NB4 (cell line): ENCODE measurements at regions not wholly inside any gene's neighbourhood (a gene's known extent, or its start where the extent isn't known, plus 50 kb on each side); places are given as distances from the start of the nearest gene placed in this dataset.

Experiments used
- POLR2A ChIP-seq: IDR thresholded peaks from 2 replicates; pipeline ENCODE4 v1.6.1; 2011; ENCODE audit warnings: mild to moderate bottlenecking; ENCODE audit not compliant: insufficient read length; ENCODE audit errors: extremely low read depth
- TF ChIP-seq, protein P1 (sequence below): IDR thresholded peaks from one replicate; pipeline ENCODE4 v1.5.1; 2012; ENCODE audit warnings: low read depth, low read length

DNA sequence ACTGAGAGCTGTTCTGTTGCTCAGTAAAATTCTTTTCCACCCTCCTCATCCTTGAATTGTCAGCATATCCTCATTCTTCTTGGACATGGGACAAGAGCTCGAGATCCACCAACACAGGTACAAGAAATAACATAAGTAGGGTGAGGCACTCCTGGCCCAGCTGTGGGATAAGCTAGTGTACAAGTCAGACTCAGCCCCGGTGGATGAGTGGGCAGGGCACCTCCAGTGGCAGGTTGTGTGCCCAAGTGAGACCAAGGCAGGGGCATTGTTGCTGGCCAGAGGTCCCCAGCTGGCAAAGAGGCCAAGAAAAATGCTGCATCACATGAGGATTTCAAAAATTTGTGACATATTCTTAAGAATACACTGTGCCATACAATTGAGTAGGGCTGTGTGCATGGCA, 402.0 kb upstream of the ZWINT start:
- TF ChIP-seq, protein P1, sequence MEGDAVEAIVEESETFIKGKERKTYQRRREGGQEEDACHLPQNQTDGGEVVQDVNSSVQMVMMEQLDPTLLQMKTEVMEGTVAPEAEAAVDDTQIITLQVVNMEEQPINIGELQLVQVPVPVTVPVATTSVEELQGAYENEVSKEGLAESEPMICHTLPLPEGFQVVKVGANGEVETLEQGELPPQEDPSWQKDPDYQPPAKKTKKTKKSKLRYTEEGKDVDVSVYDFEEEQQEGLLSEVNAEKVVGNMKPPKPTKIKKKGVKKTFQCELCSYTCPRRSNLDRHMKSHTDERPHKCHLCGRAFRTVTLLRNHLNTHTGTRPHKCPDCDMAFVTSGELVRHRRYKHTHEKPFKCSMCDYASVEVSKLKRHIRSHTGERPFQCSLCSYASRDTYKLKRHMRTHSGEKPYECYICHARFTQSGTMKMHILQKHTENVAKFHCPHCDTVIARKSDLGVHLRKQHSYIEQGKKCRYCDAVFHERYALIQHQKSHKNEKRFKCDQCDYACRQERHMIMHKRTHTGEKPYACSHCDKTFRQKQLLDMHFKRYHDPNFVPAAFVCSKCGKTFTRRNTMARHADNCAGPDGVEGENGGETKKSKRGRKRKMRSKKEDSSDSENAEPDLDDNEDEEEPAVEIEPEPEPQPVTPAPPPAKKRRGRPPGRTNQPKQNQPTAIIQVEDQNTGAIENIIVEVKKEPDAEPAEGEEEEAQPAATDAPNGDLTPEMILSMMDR = no peak
- TF ChIP-seq POLR2A = no peak
